ENCODE measurements at regions not wholly inside any gene's neighbourhood (a gene's known extent, or its start where the extent isn't known, plus 50 kb on each side); places are given as distances from the start of the nearest gene placed in this dataset.

DNA sequence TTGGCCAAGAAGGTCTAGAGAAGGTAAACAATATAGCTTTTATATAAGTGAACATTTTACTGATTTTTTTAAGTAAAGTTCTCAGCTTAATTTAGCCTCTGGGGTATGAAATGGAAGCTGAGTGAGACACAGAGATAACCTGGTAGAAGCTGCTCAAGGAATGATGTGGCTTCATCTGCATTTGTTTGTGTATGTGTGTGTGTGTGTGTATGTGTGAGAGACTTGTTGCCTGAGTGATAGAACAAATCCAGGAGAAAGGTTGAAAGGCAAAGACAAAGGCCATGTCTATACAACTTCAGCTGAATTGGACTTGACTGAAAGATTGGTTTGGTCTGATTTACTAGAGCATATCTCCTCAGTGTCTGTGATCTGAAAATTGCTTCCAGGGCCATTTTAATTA is 63.6 kb downstream of the PCDH7 start:
- FAIRE-seq (no peak), DNase-seq (no peak)
- Histone ChIP-seq H3K9me3 (ENCODE audit: control insufficient read depth in 2 of 3, insufficient read depth in 1 of 3, low read length in 3 of 3) (no peaks in the 10 kb centered on the region), H3K9ac (ENCODE audit: low read length in 3 of 3) (no peak overlapping the region), H3K27me3 (ENCODE audit: control insufficient read depth, insufficient read depth, low read length) (no peaks in the 10 kb centered on the region), H3K36me3 (ENCODE audit: control insufficient read depth in 2 of 3, insufficient read depth in 3 of 3, low read length in 3 of 3) (no peaks in the 10 kb centered on the region), H3K4me3 (ENCODE audit: low read length in 3 of 3) (no peak overlapping the region), H3K4me1 (ENCODE audit: control insufficient read depth in 2 of 3, insufficient read depth in 2 of 3, low read depth in 1 of 3, low read length in 3 of 3) (no peaks in the 10 kb centered on the region), H3K27ac (ENCODE audit: low read depth in 2 of 2, low read length in 2 of 2) (no peak overlapping the region)
- intact Hi-C loops (cut with DNase I) = no loop called here
- TF ChIP-seq, protein P1, sequence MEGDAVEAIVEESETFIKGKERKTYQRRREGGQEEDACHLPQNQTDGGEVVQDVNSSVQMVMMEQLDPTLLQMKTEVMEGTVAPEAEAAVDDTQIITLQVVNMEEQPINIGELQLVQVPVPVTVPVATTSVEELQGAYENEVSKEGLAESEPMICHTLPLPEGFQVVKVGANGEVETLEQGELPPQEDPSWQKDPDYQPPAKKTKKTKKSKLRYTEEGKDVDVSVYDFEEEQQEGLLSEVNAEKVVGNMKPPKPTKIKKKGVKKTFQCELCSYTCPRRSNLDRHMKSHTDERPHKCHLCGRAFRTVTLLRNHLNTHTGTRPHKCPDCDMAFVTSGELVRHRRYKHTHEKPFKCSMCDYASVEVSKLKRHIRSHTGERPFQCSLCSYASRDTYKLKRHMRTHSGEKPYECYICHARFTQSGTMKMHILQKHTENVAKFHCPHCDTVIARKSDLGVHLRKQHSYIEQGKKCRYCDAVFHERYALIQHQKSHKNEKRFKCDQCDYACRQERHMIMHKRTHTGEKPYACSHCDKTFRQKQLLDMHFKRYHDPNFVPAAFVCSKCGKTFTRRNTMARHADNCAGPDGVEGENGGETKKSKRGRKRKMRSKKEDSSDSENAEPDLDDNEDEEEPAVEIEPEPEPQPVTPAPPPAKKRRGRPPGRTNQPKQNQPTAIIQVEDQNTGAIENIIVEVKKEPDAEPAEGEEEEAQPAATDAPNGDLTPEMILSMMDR (IDR thresholded peaks at IDR 0.05; ENCODE audit: borderline replicate concordance, extremely low read depth, insufficient read depth) = no peak

DNA sequence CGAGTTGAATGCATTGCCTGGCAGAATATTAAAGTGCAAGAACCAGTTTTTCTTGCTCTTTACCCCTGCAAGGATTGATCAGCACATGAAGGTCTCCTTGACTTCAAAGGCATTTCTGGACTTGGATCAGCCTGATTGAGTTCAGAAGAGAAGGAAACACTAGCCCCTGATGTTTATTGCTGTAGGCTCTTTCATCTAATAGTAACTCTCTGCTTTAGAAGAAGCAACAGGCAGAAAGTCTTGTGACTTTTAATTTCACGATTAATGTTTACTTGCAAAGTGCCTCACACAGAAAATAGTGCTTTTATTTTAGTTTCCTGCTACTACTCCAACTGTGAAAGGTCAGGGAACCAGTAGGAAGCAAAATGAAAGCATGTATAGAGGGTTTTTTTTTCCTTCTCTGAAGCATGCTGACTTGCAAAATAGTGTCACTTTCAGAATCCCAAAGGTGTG is 69.1 kb downstream of the PCDH7 start:
- FAIRE-seq (no peak), DNase-seq (peak in 3 of 5 donors; percentile 22 to 89 (median 86))
- no peaks in the 10 kb centered on the region for H3K36me3 ChIP-seq (ENCODE audit: control insufficient read depth in 2 of 3, insufficient read depth in 3 of 3, low read length in 3 of 3)
- no peaks in the 10 kb centered on the region for H3K27me3 ChIP-seq (ENCODE audit: control insufficient read depth, insufficient read depth, low read length)
- no peaks in the 10 kb centered on the region for H3K9me3 ChIP-seq (ENCODE audit: control insufficient read depth in 2 of 3, insufficient read depth in 1 of 3, low read length in 3 of 3)
- intact Hi-C loops (cut with DNase I) = no loop called here
- no peak overlapping the region for H3K9ac ChIP-seq (ENCODE audit: low read length in 3 of 3)
- no peak overlapping the region for H3K4me3 ChIP-seq (ENCODE audit: low read length in 3 of 3)
- no peak overlapping the region for H3K27ac ChIP-seq (ENCODE audit: low read depth in 2 of 2, low read length in 2 of 2)
- peaks cover 0 to 2% (median 0%) of the 10 kb centered on the region in 3 donors for H3K4me1 ChIP-seq (ENCODE audit: control insufficient read depth in 2 of 3, insufficient read depth in 2 of 3, low read depth in 1 of 3, low read length in 3 of 3)
- TF ChIP-seq, protein P1 (IDR thresholded peaks at IDR 0.05; ENCODE audit: borderline replicate concordance, extremely low read depth, insufficient read depth) = no peak

DNA sequence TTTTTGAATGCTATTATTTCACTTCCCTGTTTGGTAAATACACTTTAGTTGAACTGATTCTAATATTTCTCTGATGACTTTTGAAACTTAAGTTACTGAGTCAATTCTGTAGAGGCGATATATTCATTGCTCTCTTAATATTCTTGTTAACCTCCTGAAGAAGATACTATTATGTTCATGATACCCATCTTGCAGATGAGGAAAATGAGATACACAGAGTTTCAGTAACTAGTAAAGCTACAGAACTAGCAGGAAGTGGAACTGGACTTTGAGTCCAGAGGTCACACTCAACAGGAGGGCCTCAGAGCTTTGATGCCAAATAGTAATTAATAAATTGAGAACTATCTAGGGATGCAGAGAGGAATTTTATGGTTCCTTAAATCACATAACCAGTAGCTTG is 70.0 kb downstream of the PCDH7 start:
- H3K9ac ChIP-seq (ENCODE audit: low read length in 3 of 3) = no peak overlapping the region
- DNase-seq (no peak), FAIRE-seq (no peak)
- TF ChIP-seq, protein P1 (IDR thresholded peaks at IDR 0.05; ENCODE audit: borderline replicate concordance, extremely low read depth, insufficient read depth) = no peak
- no peak overlapping the region for H3K4me3 ChIP-seq (ENCODE audit: low read length in 3 of 3)
- H3K4me1 ChIP-seq (ENCODE audit: control insufficient read depth in 2 of 3, insufficient read depth in 2 of 3, low read depth in 1 of 3, low read length in 3 of 3) = peaks cover 0 to 2% (median 0%) of the 10 kb centered on the region in 3 donors
- no peak overlapping the region for H3K27ac ChIP-seq (ENCODE audit: low read depth in 2 of 2, low read length in 2 of 2)
- intact Hi-C loops (cut with DNase I) = no loop called here
- H3K36me3 ChIP-seq (ENCODE audit: control insufficient read depth in 2 of 3, insufficient read depth in 3 of 3, low read length in 3 of 3) = no peaks in the 10 kb centered on the region
- H3K9me3 ChIP-seq (ENCODE audit: control insufficient read depth in 2 of 3, insufficient read depth in 1 of 3, low read length in 3 of 3) = no peaks in the 10 kb centered on the region
- no peaks in the 10 kb centered on the region for H3K27me3 ChIP-seq (ENCODE audit: control insufficient read depth, insufficient read depth, low read length)

DNA sequence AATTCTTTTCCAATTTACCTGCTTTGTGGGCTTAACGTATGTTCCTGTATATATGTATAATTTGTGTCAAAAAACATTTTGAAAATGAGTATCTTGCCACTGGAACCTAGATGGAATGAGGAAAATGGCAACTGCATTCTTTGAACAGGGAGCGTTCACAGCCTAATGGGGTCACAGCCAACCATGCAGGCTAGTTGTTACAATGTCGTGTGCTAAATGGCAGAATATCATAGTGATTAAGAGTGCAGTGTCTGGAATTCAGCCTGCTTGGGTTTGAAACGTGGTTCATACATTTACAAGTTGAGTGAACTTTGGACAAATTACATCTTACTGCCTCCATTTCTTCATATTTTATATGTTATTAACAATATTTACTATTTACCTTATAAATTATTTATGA is 70.8 kb downstream of the PCDH7 start:
- FAIRE-seq = no peak

More for the DNA sequence above, 70.8 kb downstream of the PCDH7 start:
- Histone ChIP-seq H3K27ac (ENCODE audit: low read depth in 2 of 2, low read length in 2 of 2) (no peak overlapping the region), H3K9ac (ENCODE audit: low read length in 3 of 3) (no peak overlapping the region), H3K9me3 (ENCODE audit: control insufficient read depth in 2 of 3, insufficient read depth in 1 of 3, low read length in 3 of 3) (no peaks in the 10 kb centered on the region), H3K4me3 (ENCODE audit: low read length in 3 of 3) (no peak overlapping the region), H3K36me3 (ENCODE audit: control insufficient read depth in 2 of 3, insufficient read depth in 3 of 3, low read length in 3 of 3) (no peaks in the 10 kb centered on the region), H3K27me3 (ENCODE audit: control insufficient read depth, insufficient read depth, low read length) (no peaks in the 10 kb centered on the region), H3K4me1 (ENCODE audit: control insufficient read depth in 2 of 3, insufficient read depth in 2 of 3, low read depth in 1 of 3, low read length in 3 of 3) (peaks cover 0 to 2% (median 0%) of the 10 kb centered on the region in 3 donors)
- intact Hi-C loops (cut with DNase I) = no loop called here
- DNase-seq = no peak
- TF ChIP-seq, protein P1 (IDR thresholded peaks at IDR 0.05; ENCODE audit: borderline replicate concordance, extremely low read depth, insufficient read depth) = no peak

All from kidney (tissue), 13 donors.